Esophagus squamous epithelium (tissue), 5 donors: ENCODE measurements at regions not wholly inside any gene's neighbourhood (a gene's known extent, or its start where the extent isn't known, plus 50 kb on each side); places are given as distances from the start of the nearest gene placed in this dataset.

Experiments used
- DNase-seq: peaks from one replicate; lab custom pipeline; 2025; lab: John Stamatoyannopoulos, UW
- H3K27ac ChIP-seq, 4 donors: fragments of 200-600 bp; sonication (generic); one replicate each; pipeline ENCODE4 v1.5.1; 2016 to 2019; ENCODE audit warnings: mild to moderate bottlenecking in 1 of 4
- H3K27me3 ChIP-seq, 4 donors: fragments of 200-600 bp; sonication (generic); 1 replicate in 3 of 4; 2 replicates in 1 of 4; pipeline versions ENCODE4 v1.5.1 to v1.6.0; 2017 to 2021; ENCODE audit warnings: antibody characterized with exemption in 1 of 4
- H3K36me3 ChIP-seq, 3 donors: fragments of 200-600 bp; sonication (generic); one replicate each; pipeline ENCODE4 v1.5.1; 2016 to 2019
- H3K4me1 ChIP-seq, 3 donors: fragments of 200-600 bp; sonication (generic); one replicate each; pipeline ENCODE4 v1.5.1; 2017 to 2019
- H3K4me3 ChIP-seq, 4 donors: fragments of 200-600 bp; sonication (generic); 1 replicate in 3 of 4; 2 replicates in 1 of 4; pipeline ENCODE4 v1.5.1; 2016 to 2019; ENCODE audit warnings: mild to moderate bottlenecking in 2 of 4, moderate library complexity in 1 of 4
- H3K9me3 ChIP-seq, 3 donors: fragments of 200-600 bp; sonication (generic); one replicate each; pipeline ENCODE4 v1.5.1; 2016 to 2019
- POLR2A ChIP-seq, 4 donors: fragments of 450-650 bp; IDR thresholded peaks; one replicate each; pipeline ENCODE4 v1.6.1; 2017; ENCODE audit warnings: antibody characterized with exemption in 4 of 4, mild to moderate bottlenecking in 4 of 4, moderate library complexity in 3 of 4
- WGBS, 2 donors: methylation state at CpG; one replicate each; pipeline ENCODE4 v1.1.5; 2018; 5-methylcytosine and 5-hydroxymethylcytosine counted together
- intact Hi-C: fragments of 100-400 bp; cut with DNase I; formaldehyde crosslinking; loops from one replicate; pipeline ENCODE4 v1.15.0; 2022
- TF ChIP-seq, protein P1 (sequence below), 6 experiments: fragments of 450-650 bp in 4 of 6; fragments of 200-600 bp in 2 of 6; sonication (generic) in 2 of 6; IDR thresholded peaks; one replicate each; pipeline ENCODE4 v1.5.1; 2016 to 2019; ENCODE audit warnings: antibody characterized with exemption in 6 of 6, mild to moderate bottlenecking in 4 of 6, moderate library complexity in 4 of 6
- donor health status: DM: yes; HTN: yes; CAD: no.

- Histone ChIP-seq H3K9me3 (no peaks in the 10 kb centered on the region), H3K27ac (no peak overlapping the region), H3K4me3 (no peak overlapping the region), H3K36me3 (no peaks in the 10 kb centered on the region), H3K27me3 (no peaks in the 10 kb centered on the region), H3K4me1 (peaks cover 0 to 14% (median 0%) of the 10 kb centered on the region in 3 donors)
- TF ChIP-seq, protein P1, sequence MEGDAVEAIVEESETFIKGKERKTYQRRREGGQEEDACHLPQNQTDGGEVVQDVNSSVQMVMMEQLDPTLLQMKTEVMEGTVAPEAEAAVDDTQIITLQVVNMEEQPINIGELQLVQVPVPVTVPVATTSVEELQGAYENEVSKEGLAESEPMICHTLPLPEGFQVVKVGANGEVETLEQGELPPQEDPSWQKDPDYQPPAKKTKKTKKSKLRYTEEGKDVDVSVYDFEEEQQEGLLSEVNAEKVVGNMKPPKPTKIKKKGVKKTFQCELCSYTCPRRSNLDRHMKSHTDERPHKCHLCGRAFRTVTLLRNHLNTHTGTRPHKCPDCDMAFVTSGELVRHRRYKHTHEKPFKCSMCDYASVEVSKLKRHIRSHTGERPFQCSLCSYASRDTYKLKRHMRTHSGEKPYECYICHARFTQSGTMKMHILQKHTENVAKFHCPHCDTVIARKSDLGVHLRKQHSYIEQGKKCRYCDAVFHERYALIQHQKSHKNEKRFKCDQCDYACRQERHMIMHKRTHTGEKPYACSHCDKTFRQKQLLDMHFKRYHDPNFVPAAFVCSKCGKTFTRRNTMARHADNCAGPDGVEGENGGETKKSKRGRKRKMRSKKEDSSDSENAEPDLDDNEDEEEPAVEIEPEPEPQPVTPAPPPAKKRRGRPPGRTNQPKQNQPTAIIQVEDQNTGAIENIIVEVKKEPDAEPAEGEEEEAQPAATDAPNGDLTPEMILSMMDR (IDR thresholded peaks at IDR 0.05): no peak
- no peak for TF ChIP-seq POLR2A (IDR thresholded peaks at IDR 0.05)
- intact Hi-C loops: no loop called here
- DNase-seq: no peak
- WGBS, 2 donors: 29% methylated on average over 1 of the region's 1 CpG; no CpG with 5 or more reads in 1 of the 2 donors
Measured at GRCh38 chr15:69699096-69699495, 246.5 kb downstream of the RPLP1 start.

DNA sequence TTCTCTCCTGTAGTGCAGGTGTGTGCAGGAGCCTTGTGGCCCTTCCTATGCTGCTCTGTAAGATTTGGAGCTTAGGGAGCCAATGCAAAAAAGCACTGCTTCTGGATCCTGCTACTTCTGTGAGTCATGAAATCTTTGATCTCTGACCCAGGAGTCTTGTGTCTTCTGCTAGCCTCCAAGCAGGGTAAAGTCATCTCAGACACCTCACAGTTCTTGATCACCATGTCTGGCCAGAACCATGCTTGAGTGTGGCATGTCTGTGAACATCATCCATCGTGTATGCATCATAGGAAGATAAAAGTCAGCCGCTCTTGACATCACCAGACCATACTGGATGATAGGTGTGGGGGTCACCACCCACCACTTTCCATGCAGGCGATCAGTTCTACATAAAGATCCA lies 247.8 kb downstream of the RPLP1 start:
- Histone ChIP-seq H3K27me3 (no peaks in the 10 kb centered on the region), H3K9me3 (no peaks in the 10 kb centered on the region), H3K4me1 (peaks cover 0 to 22% (median 3%) of the 10 kb centered on the region in 3 donors), H3K36me3 (no peaks in the 10 kb centered on the region), H3K27ac (no peak overlapping the region), H3K4me3 (no peak overlapping the region)
- DNase-seq: no peak
- intact Hi-C loops: no loop called here
- 91 to 93% methylated on average over 2 to 3 of the region's 3 CpGs for WGBS, 2 donors
- no peak for TF ChIP-seq POLR2A (IDR thresholded peaks at IDR 0.05)
- TF ChIP-seq, protein P1 (IDR thresholded peaks at IDR 0.05): no peak

DNA sequence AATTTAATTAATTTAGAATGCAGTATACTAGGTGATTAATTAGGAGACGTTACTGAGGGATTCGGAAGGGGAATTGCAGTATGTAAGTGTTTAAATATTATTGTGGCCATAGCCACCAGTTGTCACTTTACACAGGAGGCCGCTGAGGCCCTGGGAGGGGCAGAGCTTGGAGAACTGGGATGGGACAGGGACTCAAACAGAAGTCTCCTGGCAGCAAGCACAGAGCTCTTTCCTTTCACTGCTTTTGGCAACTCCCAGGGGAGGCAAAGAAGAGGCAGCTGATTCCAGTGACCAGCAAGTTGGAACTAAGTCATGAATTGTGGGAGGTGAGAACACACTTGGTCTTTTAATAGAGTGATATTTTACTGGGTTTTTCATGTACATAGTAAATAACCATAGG lies 248.6 kb downstream of the RPLP1 start:
- intact Hi-C loops: no loop called here
- Histone ChIP-seq H3K36me3 (no peaks in the 10 kb centered on the region), H3K9me3 (no peaks in the 10 kb centered on the region), H3K4me3 (no peak overlapping the region), H3K27ac (no peak overlapping the region), H3K4me1 (peaks cover 0 to 22% (median 3%) of the 10 kb centered on the region in 3 donors), H3K27me3 (no peaks in the 10 kb centered on the region)
- 81 to 84% methylated on average over 3 of the region's 3 CpGs for WGBS, 2 donors
- TF ChIP-seq POLR2A (IDR thresholded peaks at IDR 0.05): no peak
- TF ChIP-seq, protein P1 (IDR thresholded peaks at IDR 0.05): no peak
- DNase-seq: no peak

- TF ChIP-seq, protein P1 (IDR thresholded peaks at IDR 0.05): no peak
- TF ChIP-seq POLR2A (IDR thresholded peaks at IDR 0.05): no peak
- Histone ChIP-seq H3K36me3 (no peaks in the 10 kb centered on the region), H3K27ac (no peak overlapping the region), H3K9me3 (peaks cover 0 to 13% (median 5%) of the 10 kb centered on the region in 3 donors), H3K4me1 (peaks cover 0 to 22% (median 3%) of the 10 kb centered on the region in 3 donors), H3K27me3 (no peaks in the 10 kb centered on the region), H3K4me3 (no peak overlapping the region)
- DNase-seq: no peak
- WGBS, 2 donors: 28% methylated on average over 9 of the region's 9 CpGs
- intact Hi-C loops: no loop called here
Measured at GRCh38 chr15:69703532-69704187, 251.0 kb downstream of the RPLP1 start.

DNA sequence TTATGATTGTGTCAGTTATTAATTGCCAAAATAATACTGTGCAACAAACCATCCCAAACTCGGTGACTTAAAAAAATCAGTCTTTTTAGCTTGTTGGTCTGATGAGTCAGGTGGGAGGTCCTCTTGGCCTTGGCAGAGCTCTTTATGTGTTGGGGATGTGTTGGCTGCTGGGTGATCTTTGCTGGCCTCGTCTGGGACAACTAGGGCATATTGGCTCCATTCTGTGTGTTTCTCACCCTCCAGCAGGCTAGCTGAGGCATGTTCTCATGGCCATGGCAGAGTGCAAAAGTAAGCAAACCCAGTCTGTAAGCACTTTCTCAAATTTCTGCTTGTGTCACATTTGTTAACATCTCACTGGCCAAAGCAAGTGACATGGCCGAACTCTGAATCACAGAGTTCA lies 251.6 kb downstream of the RPLP1 start:
- no peak for TF ChIP-seq POLR2A (IDR thresholded peaks at IDR 0.05)
- TF ChIP-seq, protein P1 (IDR thresholded peaks at IDR 0.05): no peak
- Histone ChIP-seq H3K27ac (peak overlapping the region in 1 of 4 donors; percentile 38), H3K36me3 (no peaks in the 10 kb centered on the region), H3K4me1 (peaks cover 0 to 22% (median 3%) of the 10 kb centered on the region in 3 donors), H3K9me3 (peaks cover 0 to 18% (median 10%) of the 10 kb centered on the region in 3 donors), H3K27me3 (no peaks in the 10 kb centered on the region), H3K4me3 (no peak overlapping the region)
- no peak for DNase-seq
- 30 to 52% methylated on average over 3 of the region's 3 CpGs for WGBS, 2 donors
- intact Hi-C loops: no loop called here
